DMS 273 (cell line): ENCODE measurements at regions not wholly inside any gene's neighbourhood (a gene's known extent, or its start where the extent isn't known, plus 50 kb on each side); places are given as distances from the start of the nearest gene placed in this dataset.

ENCODE experiments used
- DNase-seq: peaks from one replicate; lab custom pipeline; 2025; ENCODE audit not compliant: unreplicated experiment; lab: John Stamatoyannopoulos, UW

DNA sequence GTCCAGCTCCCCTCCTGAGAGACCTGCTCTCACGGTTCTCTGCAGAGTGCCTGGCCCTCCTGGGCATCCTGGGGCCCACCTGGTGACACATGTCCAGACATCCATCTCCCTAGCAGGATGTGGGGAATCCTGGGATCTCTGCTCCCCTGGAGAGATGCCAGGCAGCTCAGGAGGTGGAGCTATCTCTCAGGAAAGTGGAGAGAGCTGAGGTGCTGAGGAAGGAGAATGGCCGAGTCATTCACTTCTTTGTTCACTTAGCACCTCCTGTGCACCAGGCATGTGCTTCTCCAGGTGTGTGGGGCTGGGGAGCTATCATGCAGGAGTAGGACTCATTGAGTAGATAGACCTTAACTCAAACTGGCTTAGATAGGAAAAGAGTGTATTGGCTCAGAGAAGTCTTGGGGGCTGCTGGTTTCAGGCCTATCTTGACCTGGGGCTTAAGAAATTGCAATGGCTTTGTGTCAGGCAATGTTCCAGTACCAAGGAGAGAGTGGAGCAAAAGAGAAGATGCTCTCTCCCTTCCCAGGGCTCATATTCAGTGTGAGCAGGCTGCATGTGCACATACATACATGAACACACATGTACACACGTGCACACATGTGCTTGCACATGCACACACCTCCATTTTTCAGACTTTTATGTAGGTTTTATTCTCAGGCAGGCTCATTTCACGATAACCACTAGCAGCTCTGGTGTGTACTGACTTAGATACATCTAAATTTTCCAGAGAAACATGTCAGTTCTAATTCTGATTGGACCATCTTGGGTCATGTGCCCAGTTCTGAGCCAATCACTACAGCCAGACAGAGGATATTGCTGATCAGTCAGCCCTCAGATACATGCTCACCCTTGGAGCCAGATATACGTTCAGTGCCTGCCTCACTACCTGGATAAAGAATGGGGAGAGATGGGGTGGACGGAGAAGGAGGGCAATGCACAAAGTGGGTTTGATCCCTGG is 437.6 kb downstream of the PTPRU start:
- no peak for DNase-seq

DNA sequence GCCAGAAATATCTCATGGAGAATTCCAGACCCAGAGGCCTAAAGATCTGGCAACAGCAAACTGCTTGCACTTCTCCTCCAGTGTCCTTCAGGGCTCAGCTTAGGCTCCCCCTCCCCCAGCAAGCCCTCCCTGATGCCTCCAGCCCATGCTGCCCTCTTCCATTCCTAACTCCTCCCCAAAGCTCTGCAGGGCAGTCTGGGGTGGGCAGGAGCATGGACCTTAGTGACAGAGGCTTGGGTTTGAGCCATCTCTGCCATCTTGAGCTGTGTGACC is 436.8 kb downstream of the PTPRU start:
- no peak for DNase-seq

DNA sequence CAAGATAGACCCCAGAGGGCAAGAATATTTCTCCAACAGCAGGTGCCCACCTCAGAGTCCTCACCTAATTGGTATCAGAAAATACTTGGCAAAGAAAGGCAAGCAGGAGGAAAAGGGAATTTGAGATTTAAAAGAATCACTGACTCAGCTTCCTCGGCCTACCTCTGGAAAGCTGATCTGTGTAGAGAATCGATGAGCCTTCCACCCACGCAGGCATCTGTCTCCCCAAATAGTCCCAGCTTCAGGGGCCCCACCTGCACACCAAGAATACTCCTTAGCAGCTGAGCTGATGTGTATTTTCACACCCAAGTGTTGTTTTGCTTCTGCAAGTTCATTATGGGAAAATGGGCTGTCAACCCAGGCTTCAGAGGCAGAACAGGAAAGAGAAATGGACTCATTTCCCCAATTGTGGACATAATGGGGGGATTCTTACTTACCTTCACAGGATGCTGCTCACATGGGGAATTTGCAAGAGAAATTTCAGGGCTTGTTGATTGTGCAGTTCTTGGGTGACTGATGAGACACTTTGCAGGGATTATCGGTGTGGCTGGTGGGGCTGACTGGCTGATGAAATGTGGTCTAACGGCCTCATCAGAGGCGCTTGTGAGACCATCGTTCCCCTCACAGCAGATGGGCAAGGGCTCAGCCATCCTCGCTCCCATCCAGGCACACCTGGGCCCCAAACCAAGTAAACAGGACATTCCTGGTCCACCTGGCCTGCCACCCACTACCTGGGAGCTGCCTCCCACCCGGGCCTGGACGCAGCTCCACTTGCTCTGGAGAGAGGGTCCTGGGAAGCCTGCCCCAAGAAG is 436.3 kb downstream of the PTPRU start:
- no peak for DNase-seq

DNA sequence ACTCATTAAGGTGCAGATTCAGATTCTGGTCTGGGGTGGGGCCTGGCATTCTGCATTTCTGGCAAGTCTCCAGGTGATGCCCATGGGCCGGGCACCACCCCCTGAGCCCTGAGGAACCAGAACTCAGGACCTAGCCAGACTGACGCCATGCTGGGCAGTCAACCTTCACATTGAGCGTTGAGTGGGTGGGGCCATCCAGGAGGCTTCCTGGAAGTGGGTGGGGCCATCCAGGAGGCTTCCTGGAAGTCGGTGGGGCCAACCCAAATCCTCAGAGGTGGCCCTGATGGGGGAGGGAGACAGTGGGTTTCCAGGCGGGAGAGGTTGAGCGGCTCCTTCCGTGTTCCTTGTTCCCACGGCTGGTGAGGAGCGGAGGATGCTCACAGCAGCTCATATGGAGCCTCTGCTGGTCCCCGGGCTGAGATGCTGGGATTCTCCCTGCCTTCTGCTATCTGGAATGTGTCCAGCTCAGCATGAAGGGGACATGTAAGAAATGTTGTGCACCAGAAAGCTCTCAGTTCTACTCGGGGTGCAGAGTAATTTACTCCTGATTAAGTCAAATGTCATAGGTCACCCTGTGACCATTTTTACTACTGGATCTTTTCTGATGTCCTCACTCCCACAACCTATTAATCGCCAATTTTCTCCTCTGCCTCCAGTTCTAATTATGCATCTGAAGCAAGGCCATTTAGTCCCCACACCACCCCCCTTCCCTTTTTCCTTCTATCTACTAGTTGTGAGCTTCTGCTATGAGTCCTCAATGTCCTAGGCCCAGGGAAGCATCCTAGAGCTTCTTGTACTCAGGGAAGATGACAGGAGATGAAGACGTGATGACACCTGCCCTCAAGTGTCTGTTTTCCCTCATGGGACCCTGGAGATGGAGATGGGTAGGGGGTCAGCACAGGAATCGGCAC is 435.4 kb downstream of the PTPRU start:
- DNase-seq: peak; percentile 33

DNA sequence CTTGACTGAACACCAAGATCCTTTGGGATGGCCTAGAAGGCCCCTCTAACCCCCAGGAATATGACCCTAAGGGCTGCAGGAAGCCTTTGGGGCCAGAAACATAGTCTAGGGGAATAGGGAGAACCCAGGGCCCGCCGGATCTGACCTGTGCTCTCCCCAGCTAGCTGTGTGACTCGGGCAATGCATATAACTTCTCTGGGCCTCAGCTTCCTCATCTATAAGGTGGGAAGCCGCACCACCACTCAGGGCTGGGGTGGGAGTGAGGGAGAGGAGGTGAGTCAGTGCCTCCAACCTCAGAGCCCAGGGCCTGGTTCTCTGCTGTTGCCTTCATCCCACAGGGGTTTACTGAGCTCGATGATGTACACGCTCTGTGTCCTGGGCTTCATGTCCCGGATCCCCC is 434.4 kb downstream of the PTPRU start:
- DNase-seq: no peak

DNA sequence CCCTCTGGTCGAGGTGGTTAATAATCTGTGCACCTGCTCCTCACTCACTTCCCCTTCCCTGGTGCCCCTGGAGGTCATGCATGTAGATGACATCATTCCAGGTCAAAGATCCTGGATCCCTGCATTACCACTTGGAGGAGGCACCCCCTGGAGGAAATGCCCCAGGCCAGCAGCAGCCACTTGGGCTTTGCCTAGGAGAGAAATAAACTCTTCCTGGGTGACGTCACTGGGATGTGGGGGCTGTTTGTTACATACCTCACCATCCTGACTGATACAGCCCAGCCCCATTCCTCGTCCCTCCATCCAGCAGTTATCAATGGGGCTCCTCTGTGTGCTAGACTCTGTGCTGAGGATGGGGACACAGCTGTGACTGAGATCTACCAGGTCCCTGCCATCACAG is 433.6 kb downstream of the PTPRU start:
- no peak for DNase-seq

DNA sequence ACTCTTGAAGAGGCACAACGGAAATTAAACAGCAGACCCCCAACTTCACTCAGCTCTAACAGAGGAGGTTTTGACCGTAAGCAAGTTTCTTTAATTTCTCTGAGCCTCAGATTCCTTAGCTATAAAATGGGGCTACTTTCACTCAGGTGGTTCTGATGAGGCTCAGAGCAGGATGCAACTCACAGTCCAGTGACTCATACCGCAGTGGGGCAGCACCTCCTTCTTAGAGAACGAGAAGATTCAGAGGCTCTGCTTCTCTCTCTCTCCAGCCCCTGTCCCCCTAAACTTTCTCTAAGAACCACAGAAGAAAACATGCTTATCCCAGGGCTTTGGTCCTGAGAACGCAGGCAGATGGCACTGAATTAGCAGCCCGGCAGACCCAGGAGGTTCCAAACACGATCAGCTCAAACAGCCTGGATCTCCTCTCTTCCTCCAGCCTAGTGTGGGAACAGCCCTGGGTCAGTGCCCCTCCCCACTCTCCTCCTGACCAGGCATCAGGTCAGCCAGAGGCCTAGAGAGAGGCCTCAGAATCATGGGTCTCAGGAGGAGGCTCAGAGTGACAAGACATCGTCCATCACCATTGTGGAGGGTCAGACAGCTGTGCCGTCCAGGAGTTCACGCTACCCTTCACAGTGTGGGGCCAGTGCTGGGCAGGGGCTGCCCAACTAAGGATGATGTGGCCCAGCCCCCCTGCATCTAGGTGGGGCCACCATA is 433.0 kb downstream of the PTPRU start:
- DNase-seq: no peak

DNA sequence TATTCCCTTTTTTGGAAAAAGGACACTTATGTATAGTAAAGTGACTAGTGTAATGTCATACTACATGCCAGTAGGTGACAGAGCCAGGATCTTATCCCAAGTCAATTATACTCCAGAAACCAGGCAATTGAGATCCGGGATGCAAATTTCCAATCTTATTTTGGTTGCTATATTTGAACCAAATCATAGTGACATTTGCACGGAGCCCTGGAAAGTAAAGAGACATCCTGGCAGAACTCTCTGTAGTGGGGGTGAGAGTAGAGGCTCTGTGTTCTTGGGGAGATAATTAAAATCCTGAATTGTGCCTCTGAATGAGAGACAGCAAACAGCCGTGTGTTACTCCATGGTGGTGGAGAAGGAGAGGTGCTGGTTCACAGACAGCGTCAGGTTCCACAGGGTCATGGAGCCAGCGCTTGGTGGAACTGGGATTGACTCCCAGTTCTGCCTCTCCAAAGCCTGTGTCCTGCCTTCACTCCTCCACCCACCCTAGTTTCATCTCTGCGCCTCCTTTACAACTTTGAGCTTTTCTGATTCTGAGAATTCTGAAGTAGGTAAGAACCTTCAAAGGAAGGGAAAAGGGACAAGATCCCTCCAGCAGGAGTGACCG is 432.3 kb downstream of the PTPRU start:
- no peak for DNase-seq

DNA sequence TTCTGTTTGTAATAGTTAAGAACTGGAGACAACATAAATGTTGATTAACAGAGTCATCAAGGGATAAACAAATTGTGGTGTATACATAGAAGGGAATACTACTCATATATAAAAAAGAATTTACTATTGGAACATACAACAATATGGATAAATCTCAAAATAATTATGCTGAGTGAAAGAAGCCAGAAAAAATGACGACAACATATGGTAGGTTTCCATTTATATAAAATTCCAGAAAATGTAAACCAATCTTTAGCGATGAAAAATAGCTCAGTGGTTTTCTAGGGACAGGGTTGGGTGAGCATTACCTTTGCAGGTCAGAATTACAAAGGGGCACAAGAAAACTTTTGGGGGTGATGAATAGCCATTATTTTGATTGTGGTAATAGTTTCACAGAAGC is 431.6 kb downstream of the PTPRU start:
- DNase-seq: no peak

DNA sequence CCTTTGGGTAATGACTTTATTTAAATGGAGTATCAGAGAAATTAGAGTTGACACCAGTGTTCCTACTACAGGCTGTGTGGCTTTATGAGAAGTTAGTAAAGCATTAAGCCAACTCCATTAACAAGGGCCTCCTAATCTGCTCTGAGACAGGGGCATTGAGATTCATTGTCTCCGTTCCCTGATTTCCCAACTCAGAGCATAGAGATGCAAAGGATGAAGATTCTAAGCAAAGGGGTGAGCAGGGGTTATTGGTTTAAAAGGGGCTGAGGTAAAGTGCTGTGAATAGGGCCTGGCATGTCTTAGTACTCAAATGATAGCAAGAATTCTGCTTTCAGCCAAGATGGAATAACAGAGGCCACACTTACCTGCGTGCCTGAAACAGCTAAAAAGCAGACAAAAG is 428.4 kb downstream of the PTPRU start:
- DNase-seq: no peak

DNA sequence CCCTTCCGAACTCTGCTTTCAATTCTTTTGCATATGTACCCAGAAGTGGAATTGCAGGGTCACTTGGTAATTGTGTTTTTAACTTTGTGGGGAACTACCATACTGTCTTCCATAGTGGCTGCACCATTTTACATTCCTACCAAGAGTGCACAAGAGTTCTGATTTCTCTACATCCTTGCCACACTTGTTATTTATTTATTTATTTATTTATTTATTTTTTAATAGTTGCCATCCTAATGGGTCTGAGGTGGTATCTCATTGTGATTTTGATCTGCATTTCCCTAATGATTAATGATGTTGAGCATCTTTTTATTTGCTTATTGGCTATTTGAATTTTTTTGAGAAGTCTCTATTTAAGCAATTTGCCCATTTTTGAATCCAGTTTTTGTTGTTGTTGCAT is 422.4 kb downstream of the PTPRU start:
- no peak for DNase-seq

DNA sequence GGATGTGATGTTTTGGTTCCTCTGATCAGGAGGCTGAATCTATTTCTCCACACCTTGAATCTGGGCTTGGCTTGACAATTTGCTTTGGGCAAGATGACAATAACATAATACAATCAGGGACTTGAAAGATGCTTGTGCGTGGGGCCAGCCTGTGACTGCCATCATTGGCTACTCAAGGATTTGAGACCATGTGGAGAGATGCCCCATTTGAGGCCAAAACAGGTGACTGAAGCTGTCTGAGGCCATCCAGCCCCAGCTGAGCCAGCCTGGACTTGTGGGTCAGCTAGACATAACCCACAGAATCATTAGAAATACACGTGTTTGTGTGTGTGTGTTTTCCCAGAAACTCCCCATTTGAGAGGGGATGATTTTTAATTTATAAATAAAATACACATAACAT is 421.5 kb downstream of the PTPRU start:
- no peak for DNase-seq

DNA sequence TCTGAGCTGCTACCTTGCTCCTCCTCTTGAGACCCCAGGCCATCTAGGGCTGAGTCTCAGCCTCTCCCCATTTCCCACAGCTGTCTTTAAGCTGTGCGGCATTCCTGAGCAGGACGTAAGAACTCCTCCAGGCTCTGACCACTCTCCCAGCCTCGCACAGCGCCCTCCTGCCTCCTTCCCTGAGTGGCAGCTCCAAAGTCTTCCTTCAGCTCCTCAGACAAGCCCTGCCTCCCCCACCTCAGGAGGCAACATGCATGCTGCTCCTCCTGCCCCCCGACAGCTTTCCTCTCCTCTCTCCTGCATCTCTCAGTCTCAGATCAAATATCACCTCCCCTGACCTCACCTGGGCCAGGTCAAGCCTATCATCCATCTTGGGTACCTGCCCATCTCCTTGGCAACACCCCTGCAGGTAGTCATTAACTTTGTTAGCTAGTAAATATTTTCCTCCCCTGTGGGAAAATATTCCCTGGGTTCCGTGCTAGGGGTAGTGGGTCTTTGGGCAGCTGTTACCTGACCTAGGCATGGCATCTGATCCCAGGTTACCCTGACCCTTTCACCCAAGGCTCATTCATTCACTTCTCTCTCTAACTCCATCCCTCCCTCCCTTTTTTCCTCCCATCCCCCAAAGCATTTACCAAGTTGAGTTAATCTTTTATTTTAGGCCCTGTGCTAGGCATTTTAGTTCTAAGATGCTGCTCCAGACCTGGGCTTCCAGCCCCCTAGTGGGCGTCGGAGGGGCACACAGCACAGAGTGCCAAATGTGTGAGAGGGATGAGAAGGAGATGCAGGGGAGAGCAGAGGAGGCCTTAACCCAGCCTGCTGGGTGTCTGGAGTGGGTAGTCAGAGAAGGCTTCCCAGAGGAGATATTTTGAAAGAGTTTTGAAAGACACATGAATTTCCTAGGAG is 419.9 kb downstream of the PTPRU start:
- peak; percentile 64 for DNase-seq

DNA sequence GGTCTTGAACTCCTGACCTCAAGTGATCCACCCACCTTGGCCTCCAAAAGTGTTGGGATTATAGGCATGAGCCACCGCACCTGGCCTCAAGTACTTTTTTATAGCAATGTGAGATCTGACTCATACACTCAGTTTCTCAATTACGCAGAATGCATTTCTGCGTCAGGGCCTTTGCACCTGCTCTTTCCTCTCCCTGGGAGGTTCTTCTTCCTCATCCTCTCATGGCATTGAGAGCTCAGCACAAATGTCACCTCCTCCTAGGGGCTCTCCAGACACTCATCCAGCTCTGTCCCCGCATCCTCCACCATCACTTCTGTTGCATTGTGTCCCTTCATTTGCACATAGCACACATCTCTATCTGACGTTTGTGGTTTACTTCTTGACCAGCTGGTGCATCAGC is 418.8 kb downstream of the PTPRU start:
- DNase-seq: no peak

DNA sequence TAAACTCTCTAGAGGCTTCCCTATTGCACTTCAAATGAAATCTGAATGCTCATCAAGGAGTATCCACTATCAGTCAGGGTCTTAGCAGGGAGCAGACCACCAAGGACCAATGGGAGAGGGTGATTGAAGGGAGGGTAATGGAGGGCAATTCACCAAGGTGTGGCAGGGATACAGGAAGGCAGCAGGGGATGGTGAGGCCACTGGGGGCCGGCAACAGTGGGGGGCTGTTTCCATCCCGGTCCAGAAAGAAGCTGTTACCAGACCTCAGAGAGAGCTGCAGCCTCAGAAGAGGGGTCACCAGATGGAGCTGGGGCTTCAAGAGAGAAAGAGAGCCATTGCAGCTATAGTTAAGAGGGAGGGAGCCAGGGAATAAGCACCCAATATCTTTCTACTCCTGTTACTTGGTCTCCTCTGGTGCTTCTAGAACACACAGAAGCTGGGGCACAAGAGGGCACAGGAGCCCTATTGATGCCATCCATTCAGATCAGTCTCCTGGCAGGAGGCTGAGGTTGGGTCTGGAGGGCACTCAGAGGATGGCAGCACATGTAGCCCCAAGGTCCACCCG is 417.6 kb downstream of the PTPRU start:
- DNase-seq: no peak

DNA sequence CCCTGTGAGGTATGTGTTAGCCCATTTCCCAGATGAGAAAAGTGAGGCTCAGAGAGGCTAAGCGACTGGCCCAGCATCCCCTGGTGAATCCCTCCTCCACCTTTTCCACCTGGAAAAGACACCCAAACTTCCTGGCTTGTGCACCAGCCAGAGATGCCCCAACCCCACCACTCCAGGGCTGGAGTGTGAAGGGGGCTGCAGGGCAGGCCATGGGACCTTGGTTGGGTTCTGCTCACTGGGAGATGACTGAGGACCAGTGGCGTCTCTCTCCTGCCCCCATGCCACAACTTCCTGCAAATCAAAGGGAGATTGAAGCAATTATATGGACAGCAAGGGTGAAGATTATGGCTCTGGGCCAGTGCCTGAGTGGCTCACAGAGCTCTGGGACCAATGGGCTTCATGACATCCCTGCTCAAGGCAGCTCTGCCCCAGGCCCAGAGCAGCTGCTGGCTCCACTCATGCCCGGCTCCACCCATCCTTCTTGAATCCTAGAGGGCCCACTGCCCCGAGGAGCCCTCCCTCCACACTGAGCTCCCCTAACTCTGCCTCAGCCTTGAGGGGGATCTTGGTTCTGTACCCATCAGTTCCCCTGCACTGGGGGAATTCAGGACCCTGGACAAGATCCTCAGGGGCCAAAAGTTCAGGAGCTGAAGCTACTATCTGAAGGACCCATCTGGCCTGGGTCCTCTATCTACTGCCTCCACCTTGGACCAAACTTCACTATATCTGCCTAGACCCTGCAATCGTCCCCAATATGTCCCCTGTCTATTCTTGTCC is 416.9 kb downstream of the PTPRU start:
- DNase-seq: no peak

DNA sequence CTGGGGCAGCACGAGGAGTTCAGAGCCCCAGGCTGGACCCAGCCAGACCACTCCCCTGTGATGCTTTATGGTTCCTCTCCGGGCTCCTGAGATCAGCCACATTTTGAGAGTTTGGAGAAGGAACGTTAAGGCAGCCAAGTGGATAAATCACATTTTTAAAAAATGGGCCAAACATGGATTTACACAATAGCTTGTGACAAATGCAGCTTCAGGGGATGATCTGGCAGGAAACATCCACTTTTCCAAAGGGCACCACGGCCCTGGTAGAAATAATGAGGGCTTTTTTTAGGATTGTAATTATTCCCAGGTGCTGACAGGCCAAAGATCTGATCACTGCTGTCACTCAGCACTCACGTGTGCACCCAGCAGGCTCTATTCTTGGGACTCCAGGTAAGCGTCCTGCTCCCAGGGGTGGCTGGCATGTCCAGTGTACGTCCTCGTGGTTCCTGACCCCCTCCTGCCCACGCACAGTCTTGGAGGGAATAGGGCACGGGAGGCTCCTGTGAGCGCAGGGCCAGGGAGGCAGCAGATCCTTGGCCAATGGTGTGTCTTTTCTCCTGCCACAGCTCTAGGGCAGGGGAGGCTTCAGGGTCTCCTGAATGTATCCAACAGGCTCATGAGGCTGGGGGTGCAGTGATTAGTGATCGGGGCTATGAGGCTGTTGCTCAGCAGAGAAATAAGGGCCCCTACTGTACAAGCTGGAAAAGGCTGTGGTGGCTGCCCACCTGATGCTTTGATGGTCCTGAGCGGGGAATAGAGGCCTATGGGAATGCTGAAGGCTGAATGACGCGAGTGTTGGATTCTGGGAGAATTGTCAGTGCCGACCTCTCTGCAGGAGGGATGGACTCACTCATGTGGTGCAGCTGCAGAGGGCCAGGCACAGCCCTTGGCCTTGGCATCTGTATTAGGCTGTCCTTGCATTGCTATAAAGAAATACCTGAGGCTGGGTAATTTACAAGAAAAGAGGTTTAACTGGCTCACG is 415.7 kb downstream of the PTPRU start:
- DNase-seq: no peak
